IPS DF 4.7 (cell line): ENCODE measurements at regions not wholly inside any gene's neighbourhood (a gene's known extent, or its start where the extent isn't known, plus 50 kb on each side); places are given as distances from the start of the nearest gene placed in this dataset.

Experiments used
- DNase-seq: peaks from one replicate; pipeline ENCODE4 v3.0.0-alpha.2; 2013; ENCODE audit warnings: low spot score; ENCODE audit errors: extremely low read depth

DNA sequence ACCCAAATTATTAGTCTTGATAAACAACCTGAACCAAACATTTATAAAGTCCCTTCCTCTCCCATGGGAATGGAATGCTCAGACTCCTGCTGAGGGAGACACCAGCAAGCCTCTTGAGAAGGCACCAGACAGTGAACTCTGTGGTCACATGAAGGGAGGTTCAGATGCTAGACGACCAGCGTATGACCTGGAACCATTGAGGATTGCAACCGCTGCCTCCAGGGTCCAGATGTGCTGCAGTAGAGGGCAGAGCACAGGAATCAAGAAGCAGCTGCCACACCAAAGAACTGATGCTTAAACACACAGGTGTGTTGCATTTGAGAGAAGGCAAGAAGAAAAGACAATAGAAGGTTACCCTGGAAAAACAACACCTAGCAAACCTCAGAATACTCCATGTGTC, 592.4 kb downstream of the AACS start:
- no peak for DNase-seq

DNA sequence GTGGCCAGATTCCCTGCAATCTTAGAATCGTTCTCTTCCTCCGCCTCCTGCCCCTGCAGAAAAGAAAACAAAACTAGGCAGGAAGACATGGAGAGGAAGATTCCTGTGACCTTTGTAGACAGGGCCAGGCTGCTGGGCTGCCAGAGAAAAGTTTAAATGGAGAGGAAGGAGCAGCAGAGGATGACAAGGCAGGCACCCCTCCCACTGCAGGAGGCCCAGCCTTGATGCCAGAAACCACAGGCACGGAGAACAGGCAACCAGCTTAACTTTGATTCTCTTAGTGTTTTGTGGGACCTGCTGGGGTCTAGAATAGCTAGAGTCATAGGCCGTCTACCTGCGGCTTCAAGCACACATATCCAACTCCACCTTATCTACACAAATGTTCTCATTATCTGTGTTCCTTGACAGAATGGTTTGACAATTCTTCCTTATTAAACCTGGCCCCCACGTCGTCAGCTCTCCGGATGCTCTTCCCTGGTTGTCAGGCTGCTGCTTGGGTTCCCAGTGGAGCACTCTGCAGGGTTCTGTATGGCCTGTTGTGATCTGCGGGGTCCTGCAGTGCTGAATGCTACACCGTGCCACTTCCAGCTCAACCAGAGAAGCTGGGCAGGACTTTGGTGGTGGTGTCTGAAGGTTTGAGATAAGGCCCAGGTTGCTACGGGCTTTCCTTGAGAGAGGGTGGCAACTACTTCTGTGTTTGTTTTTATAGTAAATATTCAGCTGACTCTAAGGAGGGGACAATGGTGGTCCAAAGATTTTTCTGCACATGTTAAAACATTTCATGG, 609.5 kb downstream of the AACS start:
- DNase-seq: no peak

DNA sequence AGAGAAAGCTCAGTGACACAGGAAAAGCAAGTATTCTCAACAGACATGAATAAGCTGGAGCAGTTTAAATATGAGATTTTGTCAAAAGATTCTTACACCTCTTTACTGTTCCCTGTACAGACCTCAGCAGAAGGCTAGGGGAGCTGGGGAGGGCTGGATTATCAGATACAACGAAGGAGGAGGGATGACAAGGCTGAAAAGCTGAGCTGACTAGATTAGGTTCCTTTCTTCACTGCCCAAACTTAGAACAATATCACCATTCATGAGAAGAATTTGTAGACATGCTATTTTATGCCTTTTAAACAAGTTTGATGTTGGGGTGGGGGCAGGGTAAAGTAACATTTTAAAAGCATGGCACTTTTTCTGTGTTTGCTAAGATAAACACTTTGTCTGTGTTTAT, 611.1 kb downstream of the AACS start:
- DNase-seq: no peak

DNA sequence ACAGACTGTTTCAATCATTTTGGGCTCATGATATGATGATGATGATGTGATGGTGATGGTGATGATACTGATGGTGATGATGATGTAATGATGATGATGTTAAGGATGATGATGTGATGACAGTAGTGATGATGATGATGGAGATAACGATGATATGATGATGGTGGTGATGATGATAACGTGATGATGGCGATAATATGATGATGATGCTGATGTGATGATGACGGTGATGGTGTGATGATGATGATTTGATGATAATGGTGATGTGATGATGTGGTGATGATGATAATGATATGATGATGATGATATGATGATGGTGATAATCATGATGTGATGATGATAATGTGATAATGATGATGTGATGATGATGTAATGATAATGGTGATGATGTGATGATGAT, 612.6 kb downstream of the AACS start:
- DNase-seq: no peak

DNA sequence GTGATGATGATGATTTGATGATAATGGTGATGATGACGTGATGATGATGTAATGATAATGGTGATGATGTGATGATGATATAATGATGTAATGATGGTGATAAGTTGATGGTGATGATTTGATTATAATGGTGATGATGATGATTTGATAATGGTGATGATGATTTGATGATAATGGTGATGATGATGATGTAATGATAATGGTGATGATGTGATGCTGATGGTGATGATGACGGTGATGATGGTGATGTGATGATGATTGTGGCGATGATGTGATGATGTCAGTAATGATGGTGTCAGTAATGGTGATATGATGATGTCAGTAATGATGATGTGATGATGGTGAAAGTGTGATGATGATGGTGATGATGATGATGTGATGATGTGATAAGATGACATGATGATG, 613.4 kb downstream of the AACS start:
- no peak for DNase-seq

DNA sequence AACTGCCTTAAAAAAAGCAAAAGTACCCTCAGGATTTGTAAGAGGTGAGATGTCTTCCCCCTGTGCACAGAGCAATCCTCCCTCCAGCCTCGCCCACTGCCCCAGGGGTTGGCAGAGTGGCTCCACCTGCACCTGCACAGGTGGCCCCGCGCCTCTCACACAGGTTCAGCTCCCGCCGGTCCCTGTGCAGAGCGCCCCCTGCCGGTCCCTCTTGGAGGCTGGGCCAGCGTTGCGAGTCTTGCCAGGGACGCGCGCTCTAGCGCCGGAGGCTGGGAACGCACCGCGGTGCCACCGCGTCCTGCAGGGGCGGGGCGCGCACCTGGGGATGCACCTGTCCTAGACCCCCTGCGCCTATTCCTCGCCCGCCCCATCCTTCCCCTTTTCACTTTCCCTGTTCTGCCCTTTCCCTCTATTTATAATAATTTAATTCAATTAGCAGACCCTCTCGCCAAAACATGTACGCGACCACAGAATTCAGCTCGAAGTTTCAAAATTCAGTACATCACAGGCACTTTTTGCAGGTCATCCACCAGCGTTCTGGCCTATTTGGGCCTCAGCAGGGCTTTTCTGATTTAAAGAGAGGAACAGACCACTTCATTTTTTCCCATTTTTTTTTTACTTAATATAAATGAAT, 618.6 kb downstream of the AACS start:
- DNase-seq: peak; percentile 58

DNA sequence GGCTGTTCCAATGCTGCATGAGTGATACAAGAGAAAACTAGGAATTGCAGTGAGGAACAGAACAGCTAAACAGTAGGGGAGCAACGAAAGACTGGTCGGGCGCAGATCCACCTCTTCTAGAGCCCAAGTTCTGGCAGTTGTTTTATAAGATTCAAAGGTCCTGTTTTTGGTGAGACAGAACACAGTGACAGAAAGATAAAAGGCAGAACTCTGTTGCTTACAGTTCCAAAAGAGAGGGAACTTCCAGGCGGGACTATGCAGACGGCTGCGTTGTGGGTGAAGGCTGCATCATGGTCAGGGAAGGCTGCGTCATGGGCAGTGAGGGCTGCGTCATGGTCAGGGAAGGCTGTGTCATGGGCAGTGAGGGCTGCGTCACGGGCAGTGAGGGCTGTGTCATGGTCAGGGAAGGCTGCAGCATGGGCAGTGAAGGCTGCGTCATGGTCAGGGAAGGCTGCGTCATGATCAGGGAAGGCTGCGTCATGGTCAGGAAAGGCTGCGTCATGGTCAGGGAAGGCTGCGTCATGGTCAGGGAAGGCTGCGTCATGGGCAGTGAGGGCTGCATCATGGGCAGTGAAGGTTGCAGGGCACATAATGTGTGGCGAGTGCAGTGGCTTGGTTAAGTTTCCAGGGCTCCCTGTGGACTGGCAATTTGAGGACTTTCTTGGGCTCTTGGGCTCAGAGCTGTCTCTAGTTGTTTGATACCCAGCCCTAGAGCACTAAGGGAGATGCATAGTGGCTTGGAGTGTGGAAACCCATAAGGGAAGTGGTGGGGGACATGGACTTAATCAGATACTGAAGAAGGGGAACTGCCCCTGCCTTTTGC, 619.9 kb downstream of the AACS start:
- no peak for DNase-seq

DNA sequence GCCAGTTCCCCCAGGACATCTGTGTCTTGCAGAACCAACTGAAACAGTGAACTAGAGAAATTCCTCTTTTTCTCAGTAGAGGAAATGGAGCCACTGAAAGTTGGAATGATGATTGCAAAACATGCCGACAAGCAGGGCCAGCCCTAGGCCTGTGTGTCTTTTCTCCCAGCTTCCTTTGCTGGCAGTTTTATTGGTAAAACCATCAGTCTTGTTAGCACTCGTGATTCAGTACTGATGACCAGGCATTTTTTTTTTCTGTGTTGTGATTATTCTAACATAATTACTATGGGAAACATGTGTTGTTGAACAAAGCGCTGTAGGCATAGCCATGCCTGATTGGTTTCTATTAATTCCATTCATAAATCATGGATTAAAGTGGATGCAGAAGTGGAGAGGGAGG, 620.7 kb downstream of the AACS start:
- no peak for DNase-seq

DNA sequence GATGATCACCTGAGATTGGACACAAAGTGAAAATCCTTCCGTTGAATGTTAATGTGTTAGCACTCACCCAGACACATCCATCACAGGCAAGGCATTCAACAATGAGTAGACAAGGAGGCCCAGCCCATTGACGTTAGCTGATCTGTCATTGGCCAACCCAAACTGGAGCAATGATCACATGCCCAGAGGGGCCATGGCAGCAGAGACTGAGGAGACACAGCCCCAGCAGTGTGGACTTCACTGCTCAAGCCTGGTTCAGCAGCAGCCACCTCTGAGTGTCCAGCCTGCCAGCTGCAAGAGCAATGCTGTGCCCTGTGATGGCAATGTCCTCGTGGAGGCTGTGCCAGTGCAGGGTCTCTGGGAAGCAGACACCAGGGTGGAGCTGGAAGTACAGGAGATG, 622.2 kb downstream of the AACS start:
- no peak for DNase-seq

DNA sequence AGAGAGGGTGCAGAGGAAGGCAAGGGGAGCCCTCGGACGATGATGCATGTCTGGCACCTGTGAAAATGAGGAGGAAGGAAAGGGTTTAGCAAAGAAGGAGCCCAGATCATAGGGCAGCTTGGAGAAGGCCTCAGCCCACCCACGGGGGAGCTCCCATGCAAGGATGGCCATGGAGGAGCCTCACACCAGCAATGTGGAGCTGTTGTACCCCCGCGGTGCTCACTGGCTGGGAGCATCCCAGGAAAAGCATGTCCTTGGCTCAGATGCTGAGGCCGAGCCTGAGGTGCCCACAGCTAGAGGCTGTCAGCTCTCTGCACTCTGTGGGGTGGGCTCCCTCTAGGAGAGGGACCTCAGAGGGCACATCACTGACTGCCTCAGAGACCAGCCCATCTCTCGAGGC, 622.6 kb downstream of the AACS start:
- DNase-seq: no peak

DNA sequence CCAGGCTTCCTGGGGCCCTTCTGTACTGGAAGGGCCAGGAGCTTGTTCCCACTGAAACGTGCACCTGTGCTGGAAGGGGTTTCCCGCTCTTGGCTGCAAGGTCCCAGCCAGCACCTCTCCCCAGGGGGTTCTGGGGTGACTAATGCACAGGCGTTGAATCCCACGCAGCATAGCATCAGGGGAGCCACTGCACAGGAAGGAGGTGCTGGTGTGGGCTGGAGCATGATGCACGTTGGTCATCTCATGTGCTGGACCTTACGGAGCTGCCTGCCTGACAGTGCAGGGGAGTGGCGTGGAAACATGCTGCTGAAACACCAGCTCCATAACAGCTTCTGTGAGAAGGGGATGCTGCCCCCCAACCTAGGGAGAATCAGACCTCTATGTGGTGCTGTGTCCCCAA, 623.0 kb downstream of the AACS start:
- no peak for DNase-seq

DNA sequence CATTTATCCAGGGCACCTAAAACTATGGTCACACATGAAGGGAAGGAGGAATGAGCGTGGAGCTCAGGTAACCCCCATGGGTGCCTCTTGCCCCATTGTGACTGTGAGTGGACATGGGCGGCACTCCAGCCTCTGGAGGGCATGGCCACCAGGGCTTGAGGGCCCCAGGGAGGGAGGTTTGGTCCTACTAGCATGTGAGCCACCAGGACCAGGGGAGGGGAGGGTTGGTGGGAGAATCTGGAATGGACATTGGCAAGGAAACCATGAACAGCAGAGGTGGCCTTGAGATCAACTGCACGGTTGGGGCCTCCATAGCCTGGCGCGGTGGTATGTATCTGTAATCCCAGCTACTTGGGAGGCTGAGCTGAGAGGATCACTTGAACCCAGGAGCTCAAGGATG, 623.6 kb downstream of the AACS start:
- no peak for DNase-seq

DNA sequence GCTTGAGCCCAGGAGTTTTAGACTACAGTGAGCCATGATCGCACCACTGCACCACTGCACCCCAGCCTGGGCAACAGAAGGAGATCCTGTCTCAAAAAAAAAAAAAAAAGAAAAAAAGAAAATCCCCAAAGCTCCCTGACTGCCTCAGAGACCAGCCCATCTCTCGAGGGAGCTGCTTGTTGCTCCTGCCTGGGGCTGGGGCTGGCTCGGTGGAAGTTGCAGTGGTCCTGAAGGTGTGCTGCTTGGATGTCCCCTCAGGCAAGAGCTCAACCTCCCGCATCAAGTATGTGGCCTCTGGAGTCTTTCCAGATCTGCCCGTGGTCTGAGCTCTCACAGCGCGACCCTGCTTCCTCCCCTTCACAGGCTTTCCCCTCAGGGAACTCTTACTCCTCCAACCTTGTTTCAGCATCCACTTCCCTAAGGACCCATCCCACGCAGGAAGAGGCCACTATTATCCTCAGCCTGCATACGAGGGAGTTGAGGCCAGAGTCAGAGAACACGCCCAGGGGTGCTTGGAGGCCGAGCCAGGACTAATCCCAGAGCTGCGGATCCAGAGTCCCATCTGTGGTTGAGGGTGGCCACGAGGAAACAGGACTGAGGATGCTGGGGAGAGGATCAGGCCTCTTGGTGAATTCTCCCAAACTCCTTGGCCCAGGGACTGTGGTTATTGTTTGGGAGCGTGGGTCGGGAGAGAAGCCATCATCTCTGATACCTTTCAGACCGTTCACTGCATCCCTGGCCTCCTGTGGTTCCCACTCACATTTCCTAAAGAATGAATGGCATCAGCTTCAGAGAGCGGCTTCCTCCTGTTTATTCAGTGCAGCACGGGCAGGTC, 624.6 kb downstream of the AACS start:
- no peak for DNase-seq

DNA sequence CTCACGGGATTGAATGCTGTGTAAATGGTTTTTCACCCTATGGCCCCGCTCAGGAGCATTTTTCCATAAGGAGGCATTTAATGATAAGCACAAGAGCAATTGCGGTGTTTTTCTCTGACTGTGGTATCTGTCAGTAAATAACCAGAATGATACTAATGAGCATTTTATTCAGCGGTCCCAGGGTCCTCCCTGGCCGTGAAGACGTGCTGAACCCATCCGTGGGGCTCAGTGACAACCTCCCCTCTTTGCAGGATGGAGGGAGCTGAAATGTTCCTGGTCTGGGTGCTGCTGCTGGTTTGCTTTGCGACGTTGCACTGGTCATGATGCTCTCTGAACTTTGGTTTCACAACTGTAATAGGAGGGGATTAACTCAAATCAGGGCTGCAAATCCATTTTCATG, 625.6 kb downstream of the AACS start:
- DNase-seq: no peak

DNA sequence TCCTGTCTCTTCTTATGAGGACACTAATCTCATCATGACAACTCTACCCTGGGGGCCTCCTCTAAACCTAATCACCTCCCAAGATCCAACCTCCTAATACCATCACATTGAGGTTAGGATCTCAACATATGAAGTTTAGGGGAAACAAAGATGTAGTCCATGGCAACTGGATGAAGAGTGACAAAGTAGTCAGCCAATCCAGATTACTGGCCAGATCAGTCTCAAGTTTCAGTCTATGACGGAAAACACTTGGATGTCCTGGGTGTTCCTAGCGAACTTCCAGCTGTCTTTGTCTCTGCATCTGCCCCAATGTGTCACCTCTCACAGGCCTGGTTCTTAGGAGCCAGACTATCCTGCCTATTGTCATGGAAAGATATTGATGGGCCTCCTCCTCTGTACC, 630.8 kb downstream of the AACS start:
- DNase-seq: peak; percentile 28

DNA sequence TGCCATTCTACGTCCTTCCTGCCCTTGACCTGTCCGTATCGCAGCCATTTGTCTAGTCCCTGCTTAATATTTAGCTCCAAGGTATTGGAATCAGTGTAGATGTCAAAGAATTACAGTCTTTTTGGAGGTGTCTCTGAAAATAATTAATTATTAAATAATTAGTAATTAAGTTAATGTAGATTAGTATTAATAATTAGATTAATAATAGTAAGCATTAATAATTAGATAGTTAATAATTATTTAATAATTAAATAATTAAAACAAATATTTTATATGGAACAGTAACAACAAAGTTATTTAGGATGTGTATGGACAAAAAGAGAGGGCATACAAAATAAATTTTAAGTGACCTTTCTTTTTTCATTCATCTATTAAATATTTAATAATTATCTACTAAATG, 639.6 kb downstream of the AACS start:
- DNase-seq: no peak

DNA sequence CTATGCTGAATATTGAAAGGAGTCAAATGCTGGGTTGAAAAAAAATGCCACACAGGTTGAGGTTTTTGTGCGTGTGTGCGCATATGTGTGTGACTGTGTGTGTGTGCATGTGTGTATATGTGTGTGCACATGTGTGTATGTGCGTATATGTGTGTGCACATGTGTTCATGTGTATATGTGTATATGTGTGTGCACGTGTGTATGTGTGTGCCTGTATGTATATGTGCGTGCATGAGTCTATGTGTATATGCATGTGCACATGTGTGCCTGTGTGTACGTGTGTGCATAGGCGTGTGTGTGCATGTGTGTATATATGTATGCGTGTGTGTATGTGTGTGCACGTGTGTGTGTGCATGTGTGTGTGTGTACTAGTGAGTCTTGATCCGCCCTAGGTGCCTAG, 655.7 kb downstream of the AACS start:
- DNase-seq: no peak

DNA sequence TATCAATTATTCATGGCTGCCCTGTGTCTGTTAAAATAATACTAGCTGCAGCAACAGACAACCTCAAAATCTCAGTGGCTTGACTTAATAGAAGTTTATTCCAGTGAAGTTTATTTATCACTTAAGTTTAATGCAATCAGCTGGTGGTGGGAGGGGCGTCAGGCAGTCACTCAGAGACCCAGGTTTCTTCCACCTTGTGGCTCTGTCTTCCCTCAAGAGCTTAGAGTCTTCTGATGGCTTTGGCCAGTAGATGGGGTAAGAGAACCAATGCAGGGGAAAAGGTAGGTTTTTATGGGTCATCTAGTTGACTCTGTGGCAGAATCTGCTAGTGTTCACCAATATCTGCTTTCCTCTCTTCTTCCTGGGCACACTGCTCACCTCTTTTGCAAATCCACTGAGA, 668.9 kb downstream of the AACS start:
- DNase-seq: peak; percentile 5

DNA sequence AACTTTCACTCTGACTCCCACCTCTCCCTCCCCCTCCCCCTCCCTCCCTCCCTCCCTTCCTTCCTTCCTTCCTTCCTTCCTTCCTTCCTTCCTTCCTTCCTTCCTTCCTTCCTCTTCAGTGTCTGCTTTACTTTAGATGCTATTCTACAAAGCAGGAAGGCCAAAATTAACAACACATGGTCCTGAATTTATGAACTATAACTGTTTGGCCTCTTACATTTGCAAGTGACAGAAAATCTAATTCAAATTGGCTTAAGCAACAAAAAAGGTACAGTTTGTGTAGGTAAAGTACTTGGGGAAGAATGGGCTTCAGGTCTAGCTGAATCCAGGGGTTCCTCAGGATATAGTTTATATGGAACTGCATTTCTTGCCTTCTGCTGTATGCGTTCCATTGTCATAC, 673.0 kb downstream of the AACS start:
- no peak for DNase-seq

DNA sequence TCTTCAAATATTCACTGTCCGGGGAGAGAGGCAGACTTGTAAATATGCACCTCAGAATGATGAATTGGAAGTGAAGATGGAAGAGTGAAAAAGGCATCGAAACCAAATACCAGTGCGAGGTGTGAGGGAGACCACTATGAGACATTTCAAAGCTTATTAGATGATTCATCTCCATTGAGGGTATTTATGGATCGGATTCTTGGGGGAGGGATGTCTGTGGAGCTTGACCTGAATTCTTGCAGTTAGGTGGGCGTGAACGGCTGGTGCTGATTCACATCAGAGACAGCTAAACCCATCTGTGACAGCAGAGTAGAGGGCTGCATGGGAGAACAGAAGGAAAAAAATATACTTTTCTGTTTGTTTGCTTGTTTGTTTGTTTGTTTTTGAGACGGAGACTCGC, 677.2 kb downstream of the AACS start:
- no peak for DNase-seq

DNA sequence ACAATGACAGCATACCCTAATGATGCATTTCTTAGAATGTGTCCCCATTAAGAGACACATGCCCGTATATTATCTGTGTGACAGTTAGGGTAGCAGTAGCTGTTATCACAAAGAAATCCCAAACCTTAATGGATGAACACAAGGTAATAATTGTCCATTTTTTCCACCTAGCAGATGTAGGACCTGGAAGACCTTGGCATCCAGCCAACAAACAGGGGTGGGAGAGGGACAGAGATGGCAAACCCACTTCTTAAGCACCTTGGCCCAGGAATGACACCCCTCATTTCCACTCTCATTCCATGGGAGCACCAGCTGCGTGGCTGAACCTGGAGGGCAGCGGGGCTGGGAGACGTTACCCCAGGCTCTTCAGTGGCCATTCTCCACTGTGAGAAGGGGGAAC, 679.0 kb downstream of the AACS start:
- no peak for DNase-seq

DNA sequence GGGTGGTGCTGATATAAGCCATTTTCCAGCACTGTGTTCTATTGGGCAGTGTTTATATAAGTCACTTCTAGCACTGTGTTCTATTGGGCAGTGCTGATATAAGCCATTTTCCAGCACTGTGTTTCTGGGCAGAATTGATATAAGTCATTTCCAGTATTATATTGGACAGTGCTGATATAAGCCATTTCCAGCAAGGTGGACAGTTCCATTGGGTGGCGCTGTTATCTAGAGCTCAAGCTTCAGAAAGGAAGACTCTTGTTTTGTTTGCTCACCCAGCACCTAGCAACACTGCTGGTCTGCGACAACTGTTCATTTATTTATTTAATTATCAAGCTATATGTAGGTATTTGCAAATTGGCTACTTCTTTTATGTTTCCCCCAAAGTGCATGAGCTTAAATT, 690.3 kb downstream of the AACS start:
- no peak for DNase-seq
